Urinary bladder (tissue), 3 donors: ENCODE measurements at regions not wholly inside any gene's neighbourhood (a gene's known extent, or its start where the extent isn't known, plus 50 kb on each side); places are given as distances from the start of the nearest gene placed in this dataset.

ENCODE experiments used
- DNase-seq: peaks from one replicate; pipeline ENCODE4 v3.0.0-alpha.2; 2015; ENCODE audit errors: extremely low spot score
- H3K27ac ChIP-seq: one replicate; pipeline ENCODE4 v1.5.1; 2013; ENCODE audit warnings: low read depth, mild to moderate bottlenecking, moderate library complexity
- H3K36me3 ChIP-seq: one replicate; pipeline ENCODE4 v1.6.1; 2013; ENCODE audit warnings: mild to moderate bottlenecking, moderate library complexity; ENCODE audit not compliant: insufficient read depth
- H3K4me1 ChIP-seq: one replicate; pipeline ENCODE4 v1.6.1; 2013; ENCODE audit warnings: mild to moderate bottlenecking, moderate library complexity; ENCODE audit not compliant: insufficient read depth
- H3K4me3 ChIP-seq: one replicate; pipeline ENCODE4 v1.5.1; 2013; ENCODE audit warnings: low read depth, low read length
- WGBS: extraction: QIAGEN DNeasy Blood & Tissue Kit; methylation state at CpG from one replicate; pipeline ENCODE4 v1.1.7; 2013; 5-methylcytosine and 5-hydroxymethylcytosine counted together
- donor health status: healthy with polysubstance abuse.
- donor health status: healthy.

DNA sequence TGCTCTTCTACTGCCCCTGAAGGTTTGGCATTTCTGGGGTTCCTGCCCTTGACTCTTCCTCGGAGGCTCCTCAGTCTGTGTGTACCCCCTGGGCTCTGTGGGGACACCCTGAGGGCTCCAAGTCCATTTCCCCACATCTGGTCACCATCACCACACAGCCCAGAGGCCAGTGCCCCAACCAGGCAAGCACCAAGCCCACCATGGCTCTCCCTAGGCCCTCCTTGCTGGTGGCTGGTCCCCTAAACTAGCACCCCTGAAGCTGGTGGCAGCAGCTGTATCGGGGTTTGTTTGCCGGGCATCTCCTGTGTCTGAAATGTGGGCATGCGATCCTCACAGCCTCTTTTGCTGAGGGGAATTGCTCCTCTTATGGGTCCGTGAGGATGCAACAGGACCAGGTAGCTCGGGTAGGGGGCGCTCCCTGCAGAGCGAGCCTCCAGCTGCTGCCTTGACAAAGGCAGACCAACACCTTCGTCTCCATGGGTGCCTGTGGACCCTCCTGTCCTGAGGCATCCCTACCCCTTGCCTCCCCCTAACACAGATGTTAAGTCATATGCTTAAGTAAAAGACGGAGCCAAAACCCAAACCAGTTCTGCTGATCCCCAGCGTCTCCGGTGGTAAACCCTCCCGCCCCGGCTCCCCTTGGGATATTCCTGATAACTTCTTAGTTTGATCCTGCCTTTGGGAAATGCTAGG, 138.9 kb upstream of the IRX4 start:
- DNase-seq, result no peak

DNA sequence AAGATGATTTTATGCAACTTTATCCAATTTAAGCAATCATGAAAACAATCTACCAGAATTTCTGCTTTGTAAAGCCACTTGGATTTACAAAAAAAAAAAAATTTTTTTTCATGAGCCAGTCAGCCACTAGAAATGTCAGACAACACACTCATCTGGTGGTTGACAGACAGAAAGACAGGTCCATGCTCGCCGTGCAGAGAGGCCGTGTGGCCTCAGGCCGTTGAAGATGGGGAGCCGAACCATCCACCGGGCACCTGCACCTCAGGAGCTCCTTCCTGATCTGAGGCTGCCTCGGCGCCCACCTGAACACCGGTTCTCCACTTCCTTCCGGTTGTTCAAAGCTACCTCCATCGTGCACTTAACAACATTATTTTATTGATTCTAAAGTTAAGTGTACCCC, 138.0 kb upstream of the IRX4 start:
- no peak for DNase-seq
- Histone ChIP-seq H3K4me3 (no peak overlapping the region), H3K4me1 (no peaks in the 10 kb centered on the region), H3K36me3 (no peaks in the 10 kb centered on the region), H3K27ac (no peak overlapping the region)
- WGBS, result 86% methylated on average over 11 of the region's 11 CpGs

More for the DNA sequence above, 138.9 kb upstream of the IRX4 start:
- Histone ChIP-seq H3K4me3 (no peak overlapping the region), H3K4me1 (no peaks in the 10 kb centered on the region), H3K27ac (no peak overlapping the region), H3K36me3 (no peaks in the 10 kb centered on the region)
- WGBS, result 84% methylated on average over 14 of the region's 14 CpGs

DNA sequence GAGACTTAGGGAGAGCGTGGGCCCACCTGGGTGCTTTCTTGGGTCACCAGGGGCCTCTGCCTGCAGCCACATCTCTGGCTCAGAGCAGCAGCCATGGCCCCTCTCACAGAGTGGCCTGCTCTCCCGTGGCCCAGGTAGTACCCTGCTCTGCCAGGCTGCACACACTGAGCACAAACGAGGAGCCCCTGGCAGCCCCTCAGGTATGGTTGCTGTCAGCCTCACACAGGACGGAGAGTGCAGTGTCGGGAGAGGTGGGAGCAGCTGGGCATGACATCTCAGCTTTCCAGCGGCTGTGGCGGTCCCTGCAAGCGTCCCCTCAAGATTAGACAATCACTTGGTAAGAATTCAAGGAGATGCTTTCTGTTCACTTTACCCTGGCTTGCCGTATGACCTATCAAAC, 137.0 kb upstream of the IRX4 start:
- H3K4me1 ChIP-seq, result no peaks in the 10 kb centered on the region
- H3K4me3 ChIP-seq, result no peak overlapping the region
- DNase-seq, result no peak
- H3K36me3 ChIP-seq, result no peaks in the 10 kb centered on the region
- WGBS, result 76% methylated on average over 9 of the region's 9 CpGs
- H3K27ac ChIP-seq, result no peak overlapping the region

DNA sequence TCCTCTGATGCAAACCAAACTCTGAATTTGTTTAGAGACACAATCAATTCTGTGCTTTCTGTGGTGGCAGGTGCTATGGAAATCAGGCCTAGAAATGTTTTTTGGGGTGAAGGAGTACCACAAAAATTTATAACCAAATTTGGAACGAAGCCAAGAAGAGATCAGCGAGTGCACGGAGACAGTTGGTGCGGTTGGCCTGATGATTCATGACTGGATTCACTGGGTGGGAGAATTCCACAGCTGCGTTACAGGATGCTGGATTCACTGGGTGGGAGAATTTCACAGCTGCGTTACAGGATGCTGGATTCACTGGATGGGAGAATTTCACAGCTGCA, 135.6 kb upstream of the IRX4 start:
- WGBS, result 35% methylated on average over 6 of the region's 6 CpGs
- H3K4me3 ChIP-seq, result no peak overlapping the region
- H3K4me1 ChIP-seq, result no peaks in the 10 kb centered on the region
- DNase-seq, result no peak
- H3K27ac ChIP-seq, result no peak overlapping the region
- no peaks in the 10 kb centered on the region for H3K36me3 ChIP-seq

DNA sequence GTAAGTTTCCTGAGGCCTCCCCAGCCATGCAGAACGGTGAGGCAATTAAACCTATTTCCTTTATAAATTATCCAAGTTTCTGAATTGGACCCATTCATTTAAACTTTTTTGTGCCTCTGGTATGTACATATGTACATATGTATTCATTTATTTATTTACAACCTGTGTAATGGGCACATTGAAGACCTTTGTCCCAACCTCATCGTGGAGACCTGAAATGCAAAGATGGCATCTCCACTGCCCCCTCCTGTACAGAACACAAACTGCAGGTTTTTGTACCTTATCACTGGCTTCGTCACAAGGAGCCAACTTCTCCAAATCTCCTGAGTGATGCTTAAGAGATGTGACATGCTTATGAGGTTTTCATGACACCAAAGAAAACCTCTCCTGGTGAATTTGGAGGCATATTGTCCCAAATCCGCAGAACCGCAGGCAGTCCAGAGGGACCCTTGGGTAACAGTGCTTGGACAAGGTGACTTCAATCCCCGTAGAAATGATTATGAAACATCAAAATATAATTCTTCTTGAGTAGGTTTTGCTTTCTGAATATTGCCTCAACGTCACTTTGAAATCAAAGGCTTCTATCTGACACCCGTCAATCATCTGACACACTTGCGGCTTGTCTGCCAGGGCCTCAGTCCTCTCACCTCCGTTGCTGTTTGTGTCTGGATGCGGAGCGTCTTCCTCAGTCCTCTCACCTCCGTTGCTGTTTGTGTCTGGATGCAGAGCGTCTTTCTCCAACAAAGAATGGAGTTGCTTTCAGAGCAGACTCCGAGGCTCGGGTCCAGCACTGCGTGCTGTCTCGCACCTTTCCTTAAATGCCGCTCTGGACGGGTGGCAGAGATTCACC, 135.0 kb upstream of the IRX4 start:
- Histone ChIP-seq H3K4me1 (no peaks in the 10 kb centered on the region), H3K4me3 (no peak overlapping the region), H3K27ac (no peak overlapping the region), H3K36me3 (no peaks in the 10 kb centered on the region)
- DNase-seq, result no peak
- 78% methylated on average over 20 of the region's 20 CpGs for WGBS

DNA sequence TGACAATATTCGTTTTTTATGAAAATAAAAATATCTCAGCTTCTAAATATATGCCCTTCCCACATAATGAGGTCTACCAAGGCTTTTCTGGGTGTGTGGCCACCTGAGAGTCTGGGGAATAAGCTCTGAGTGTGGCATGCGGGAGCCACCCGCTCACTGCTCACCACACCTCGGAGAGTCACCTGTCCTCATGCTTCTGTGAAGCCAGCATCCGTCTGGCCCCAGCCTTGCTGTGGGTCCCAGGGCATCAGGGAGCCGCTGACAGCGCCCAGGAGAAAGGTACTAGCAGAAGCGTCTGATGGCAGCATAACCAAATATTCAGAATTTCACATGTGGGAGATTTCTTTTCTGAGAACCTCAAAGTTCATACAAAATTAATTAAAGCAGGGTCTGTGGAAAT, 133.2 kb upstream of the IRX4 start:
- no peaks in the 10 kb centered on the region for H3K4me1 ChIP-seq
- H3K36me3 ChIP-seq, result no peaks in the 10 kb centered on the region
- H3K27ac ChIP-seq, result no peak overlapping the region
- 62% methylated on average over 8 of the region's 8 CpGs for WGBS
- no peak overlapping the region for H3K4me3 ChIP-seq
- DNase-seq, result no peak

DNA sequence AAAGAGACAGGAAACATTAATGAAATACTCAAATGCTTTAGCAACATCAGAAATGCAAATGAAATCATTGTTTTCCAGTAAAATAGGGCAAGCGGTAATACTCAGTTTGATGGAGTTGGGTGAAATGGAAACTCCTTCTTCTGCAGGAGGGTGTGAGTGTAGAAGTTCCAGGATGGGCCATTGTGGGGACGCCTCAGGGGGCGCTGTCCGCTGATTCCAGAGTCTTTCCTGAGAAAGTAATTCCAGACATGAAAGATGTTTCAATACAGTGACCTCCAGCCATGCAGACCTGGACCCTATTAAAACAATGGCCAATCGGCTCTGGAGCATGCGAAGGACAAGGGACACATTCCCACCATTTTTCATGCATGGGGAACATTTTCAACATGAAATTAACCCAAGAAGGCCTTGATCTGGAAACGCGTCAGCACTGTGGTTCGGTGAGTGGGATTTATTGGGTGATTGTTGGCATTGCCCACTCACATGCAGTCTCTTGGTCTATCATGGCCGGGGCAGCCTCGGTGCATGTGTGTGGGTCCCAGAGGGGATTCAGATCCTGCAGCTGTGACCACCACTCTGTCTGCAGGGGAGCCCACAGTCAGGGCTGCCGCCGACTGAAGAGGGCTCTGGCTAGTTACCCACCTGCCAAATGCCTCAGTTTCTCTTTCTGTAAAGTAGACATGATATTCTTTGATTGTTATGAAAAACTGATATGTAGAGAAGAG, 132.6 kb upstream of the IRX4 start:
- Histone ChIP-seq H3K36me3 (no peaks in the 10 kb centered on the region), H3K4me3 (no peak overlapping the region), H3K27ac (no peak overlapping the region), H3K4me1 (no peaks in the 10 kb centered on the region)
- WGBS, result 74% methylated on average over 13 of the region's 13 CpGs
- no peak for DNase-seq

DNA sequence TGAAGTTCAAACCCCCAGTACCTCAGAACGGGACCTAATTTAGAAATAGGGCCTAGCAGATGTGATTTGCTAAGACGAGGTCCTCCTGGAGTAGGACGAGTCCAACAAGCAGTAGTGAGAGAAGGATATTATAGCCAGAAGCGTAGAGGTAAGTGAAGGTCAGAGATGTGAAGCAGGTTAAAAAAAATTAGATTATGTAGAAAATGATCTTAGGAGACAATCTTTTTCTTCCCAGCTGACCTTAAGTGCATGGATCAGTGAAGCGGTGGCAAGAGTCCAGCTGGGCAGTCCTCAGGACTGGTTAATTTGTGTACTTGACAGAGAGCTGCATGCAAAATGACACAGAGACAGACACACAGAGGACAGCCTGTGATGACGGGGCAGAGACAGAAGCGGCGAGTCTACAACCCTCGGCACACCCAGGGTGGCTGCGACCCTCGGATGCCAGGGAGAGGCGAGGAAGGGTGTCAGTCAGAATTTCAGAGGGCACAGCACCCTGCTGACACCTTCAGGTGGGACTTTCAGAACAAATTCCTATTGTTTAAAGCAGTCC, 131.4 kb upstream of the IRX4 start:
- no peak overlapping the region for H3K4me3 ChIP-seq
- H3K36me3 ChIP-seq, result no peaks in the 10 kb centered on the region
- no peaks in the 10 kb centered on the region for H3K4me1 ChIP-seq
- WGBS, result 88% methylated on average over 12 of the region's 12 CpGs
- H3K27ac ChIP-seq, result no peak overlapping the region
- DNase-seq, result no peak

DNA sequence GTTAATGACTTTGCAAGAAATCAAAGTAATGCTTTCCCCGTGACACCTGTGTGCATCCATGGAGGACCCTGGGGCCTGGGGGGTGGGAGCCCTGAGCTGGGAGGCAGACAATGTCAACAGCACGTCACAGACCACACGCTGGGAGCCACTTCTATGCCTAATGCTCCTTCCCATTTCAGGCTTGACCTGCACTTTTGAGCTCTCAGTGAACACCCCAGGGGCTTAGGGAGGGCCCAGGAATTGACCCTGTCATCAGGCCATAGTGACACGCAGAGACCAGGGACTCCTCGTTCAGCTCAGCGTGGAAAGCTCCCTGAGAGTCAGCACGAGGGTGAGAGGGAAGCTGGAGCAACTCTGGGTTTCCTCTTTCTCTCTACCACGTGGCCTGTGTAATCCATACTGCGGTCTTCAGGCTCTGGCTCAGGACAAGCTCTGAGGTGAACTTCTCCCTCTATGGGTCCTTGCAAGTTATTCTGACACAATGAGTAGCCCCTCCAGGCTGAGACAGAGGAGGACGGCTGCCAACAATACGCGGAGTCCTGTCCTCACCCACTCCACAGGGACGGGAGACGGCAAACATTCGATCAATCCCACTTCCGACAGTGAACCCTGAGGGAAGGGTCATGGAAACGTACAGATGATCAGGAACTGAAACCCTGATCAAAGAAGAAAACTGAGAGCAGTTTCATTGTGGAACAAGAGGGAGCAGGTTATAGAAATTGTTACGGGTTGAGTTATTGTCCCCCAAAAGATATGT, 130.8 kb upstream of the IRX4 start:
- 69% methylated on average over 18 of the region's 18 CpGs for WGBS
- no peak overlapping the region for H3K27ac ChIP-seq
- H3K4me3 ChIP-seq, result no peak overlapping the region
- H3K36me3 ChIP-seq, result no peaks in the 10 kb centered on the region
- no peaks in the 10 kb centered on the region for H3K4me1 ChIP-seq
- DNase-seq, result no peak

DNA sequence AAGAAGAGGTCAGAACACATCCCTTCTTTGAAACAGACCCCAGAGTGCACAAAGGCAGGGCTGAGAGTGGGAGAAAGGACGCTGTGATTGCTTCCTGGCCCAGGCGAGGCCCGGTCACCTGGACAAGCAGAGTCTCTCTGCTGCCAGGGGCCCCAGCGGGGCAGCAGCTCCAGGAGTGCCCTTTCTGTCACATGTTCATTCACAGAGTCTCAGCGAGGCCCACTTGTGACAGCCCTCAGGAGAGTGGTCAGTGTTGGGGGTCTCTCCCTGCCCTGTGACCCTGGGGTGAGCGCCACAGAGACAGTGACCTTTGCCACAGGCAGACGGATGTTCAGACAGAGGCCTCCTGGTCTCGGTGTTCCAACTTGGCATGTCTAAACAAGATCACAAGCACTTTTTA, 130.2 kb upstream of the IRX4 start:
- 70% methylated on average over 8 of the region's 8 CpGs for WGBS

DNA sequence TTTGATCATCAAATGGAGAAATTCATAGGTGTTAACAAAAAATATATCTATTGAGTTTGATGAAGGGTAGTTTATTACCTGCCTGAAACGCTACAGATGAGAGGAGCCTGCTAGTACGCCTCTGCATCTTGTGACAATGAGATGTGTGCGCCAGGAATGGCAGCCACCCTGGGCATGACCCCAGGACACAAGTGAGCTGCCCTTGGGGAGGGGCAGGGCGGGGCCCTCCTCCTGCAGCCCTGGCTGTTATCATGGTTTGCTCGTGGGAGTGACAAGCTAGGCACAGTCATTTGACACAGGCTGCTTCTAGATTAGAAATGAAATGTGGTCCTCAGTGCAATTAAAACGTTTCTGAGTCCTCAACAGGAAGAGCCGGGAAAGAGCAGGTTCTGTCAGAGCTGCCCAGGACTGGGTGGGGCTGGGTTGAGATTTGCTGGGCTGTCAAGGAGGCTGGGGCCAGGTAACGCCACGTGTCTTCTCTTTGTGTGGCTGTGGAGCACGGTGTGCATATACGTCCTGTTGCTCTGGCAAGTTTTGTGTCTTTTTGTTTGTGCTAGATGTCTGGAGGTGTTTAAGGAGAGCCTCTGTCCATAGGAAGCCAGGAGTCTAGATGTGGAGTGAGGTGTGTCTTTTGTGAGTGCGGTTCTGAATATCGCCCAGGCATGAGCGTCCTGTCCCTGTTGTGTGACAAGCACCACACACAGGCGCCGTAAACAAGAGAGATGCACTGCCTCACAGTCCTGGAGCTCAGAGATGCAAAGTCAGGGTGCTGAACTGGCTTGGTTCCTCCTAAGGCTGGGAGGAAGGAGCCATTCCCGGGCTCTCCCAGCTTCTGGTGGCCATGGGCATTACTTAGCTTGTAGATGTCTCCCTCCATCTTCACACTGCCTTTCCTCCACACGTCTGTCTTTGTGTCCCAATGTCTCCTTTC, 129.0 kb upstream of the IRX4 start:
- no peaks in the 10 kb centered on the region for H3K4me1 ChIP-seq
- no peak overlapping the region for H3K27ac ChIP-seq
- H3K4me3 ChIP-seq, result no peak overlapping the region
- WGBS, result 70% methylated on average over 18 of the region's 18 CpGs
- H3K36me3 ChIP-seq, result no peaks in the 10 kb centered on the region
- DNase-seq, result no peak

More for the DNA sequence above, 130.2 kb upstream of the IRX4 start:
- H3K4me3 ChIP-seq, result no peak overlapping the region
- no peaks in the 10 kb centered on the region for H3K36me3 ChIP-seq
- no peak overlapping the region for H3K27ac ChIP-seq
- no peaks in the 10 kb centered on the region for H3K4me1 ChIP-seq
- no peak for DNase-seq

DNA sequence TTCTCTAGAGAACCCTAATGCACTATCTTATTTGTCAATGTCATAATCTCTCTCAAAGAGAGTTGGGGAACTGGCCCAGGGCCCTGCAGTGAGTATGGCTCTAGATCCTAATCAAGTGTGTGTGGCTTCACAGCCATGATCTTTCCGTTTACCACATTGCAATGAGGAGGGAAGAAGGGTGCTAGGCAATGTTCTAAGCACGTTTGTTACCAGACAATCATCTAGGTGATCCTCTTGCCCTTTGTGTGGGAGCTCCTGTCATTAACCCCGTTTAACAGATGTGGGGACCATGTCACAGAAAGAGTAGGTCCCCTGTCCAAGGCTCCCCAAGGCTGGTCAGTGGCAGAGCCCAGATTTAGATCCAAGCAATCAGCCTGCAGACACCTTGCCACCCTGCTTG, 128.2 kb upstream of the IRX4 start:
- DNase-seq, result no peak
- Histone ChIP-seq H3K4me1 (no peaks in the 10 kb centered on the region), H3K4me3 (no peak overlapping the region), H3K36me3 (no peaks in the 10 kb centered on the region), H3K27ac (no peak overlapping the region)
- WGBS, result 73% methylated on average over 3 of the region's 3 CpGs
